ENCODE measurements at regions not wholly inside any gene's neighbourhood (a gene's known extent, or its start where the extent isn't known, plus 50 kb on each side); places are given as distances from the start of the nearest gene placed in this dataset.

GRCh38 chr22:27224485-27225374 is 567.3 kb downstream of the MIAT start:
- DNase-seq (ENCODE audit: low read depth): no peak

DNA sequence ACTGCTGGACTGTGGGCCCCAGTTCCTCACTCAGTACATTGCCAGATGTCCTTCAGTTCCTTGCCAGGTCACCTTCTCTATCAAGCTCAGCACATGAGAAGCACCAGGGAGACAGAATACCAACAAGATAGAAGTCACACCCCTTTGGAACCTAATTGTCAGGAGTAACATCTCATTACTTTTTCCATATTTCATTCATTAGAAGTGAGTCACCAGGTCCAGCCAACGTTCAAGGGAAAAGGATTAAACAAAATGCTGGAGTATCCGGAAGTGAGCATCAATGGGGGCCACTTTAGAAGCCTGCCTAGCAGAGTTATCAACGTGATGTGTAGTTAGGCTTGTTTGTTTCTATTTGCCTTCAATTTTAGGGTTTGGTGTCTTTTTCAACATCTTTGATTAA is 569.3 kb downstream of the MIAT start:
- DNase-seq (ENCODE audit: low read depth): no peak

DNA sequence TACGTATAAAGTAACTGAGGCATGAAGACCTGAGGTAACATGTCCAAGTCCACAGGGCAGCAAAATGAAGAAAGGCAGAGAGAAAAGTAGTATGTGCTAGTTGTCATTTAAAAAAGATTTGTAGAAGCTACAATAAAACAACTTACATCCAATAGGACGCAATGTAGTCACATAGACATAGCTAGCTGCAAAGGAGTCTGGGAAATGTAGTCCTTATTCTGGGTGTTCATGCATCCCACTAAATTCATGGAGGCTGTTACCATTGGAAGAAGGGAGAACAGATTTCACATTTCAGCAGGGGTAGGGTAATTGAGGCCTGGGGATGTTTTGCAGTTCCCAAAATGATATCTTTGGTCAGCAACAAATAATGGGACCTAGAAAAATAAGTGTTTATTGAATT is 571.4 kb downstream of the MIAT start:
- no peak for DNase-seq (ENCODE audit: low read depth)

DNA sequence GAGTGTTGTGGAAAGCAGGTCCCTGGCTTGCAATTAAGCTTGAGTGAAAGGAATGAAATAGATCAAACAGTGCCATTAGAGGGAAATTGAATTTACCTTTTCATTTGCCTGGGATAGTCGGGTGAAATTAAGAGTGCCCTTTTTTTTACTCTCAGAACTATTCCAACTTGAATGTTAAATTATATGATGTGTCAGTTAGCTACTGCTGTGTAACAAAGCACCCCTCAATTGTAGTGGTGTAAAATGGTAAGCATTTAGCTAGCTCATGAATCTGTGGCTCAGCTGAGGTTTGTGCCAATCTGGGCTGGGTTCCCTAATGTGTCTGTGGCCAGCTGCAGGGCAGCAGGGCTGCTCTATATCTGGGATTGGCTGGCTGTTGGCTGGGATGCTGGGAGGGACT is 571.4 kb downstream of the MN1 start:
- DNase-seq (ENCODE audit: low read depth): no peak

GRCh38 chr22:27231266-27231665 is 570.3 kb downstream of the MN1 start:
- DNase-seq (ENCODE audit: low read depth): no peak

DNA sequence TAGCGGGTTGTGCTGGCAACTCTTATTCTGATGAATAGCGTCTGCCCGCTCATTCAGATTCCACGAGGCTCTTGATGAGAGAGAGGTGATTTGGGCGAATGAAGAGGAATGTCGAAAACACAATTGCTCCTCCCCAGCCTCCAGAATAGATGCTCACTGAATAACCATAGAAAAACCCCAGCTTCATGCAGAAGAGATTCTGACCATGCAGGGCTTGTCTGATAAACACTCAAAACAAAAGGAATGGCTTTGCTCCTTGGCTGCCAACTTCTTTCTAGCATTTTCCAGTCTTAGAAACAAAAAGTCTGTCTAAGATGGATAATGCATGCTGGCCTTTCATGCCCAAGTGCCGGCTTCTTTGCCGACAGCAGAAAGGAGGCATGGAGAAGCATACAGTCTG is 569.5 kb downstream of the MN1 start:
- DNase-seq (ENCODE audit: low read depth): no peak

DNA sequence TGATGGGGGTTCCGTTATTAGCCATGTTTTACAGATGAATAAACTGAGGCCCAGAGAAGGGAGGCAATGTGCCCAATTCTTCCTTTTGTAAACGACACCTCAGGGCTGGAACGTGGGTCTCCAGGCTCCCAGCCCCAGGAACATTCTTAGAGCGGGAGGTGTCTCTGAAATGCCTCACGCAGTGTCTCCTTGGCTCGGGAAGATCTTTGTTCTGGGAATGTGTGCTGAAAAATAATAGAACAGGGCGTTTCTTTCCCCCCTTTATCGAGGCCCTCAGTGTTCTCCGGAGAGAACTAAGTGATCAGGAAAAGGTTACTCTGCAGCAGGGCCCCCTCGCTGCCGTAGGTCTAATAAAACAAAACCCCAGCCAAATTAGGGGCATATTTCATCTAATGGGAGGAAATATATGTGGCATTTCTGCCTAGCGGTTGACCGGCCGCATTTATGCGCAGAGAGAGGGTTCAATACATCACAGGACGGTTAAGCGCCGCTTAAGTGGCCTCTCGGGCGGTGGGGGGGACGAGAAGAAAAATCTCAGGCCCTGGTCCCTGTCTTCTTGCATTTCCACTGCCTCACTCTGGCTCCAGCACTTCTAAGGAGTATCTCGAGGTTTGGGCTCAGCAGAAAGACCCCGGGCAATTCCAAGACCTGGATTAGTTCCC is 564.3 kb downstream of the MN1 start:
- no peak for DNase-seq (ENCODE audit: low read depth)

DNA sequence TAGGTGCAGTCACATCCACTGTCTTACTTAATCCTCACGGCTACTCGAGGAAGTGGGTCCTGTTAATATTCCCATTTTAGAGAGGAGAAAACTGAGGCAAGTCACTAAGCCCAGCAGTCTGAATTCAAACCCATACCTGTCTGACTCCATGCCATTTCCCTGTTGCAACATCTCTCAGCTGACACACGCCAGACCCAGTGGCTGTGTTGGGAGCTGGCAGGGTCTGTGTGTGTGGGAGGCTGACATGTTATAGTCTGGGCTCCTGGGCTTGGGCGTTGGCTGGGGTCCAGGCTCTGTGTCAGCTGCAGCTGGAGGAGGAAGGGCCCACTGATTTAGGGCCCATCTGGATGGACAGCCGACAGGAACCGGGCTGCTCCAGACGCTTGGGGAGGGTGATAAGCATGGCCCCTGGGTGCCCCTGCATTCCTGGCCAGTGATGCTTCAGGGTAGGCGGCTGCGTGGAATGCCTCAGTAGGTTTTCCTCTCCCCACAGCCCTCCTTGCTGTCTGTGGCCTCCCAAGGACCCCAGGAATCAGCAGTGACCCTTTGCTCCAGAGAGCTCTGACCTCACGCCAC is 562.5 kb downstream of the MN1 start:
- DNase-seq (ENCODE audit: low read depth): no peak

DNA sequence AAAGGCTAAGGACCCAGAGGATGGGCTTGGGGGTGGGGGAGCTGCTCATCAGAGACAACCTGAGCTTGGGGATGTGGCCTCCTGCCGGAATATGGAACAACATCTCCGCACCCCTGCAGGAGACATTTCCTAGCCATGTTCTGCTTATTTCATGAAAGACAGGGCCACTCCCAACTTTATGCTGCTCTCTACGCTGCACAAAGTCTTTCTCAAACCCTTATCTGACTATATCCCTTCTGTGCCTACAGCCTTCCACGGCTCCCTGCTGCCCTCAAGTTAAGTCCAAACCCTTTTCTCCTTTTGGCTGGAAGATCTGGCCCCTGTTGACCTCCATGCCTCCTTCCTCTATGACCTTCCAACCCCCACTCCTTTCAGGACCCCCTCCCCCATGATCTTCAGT is 562.0 kb downstream of the MN1 start:
- DNase-seq (ENCODE audit: low read depth): no peak

- DNase-seq (ENCODE audit: low read depth): no peak
Measured at GRCh38 chr22:27240298-27241075, 561.1 kb downstream of the MN1 start.

GRCh38 chr22:27241430-27242321 is 559.9 kb downstream of the MN1 start:
- DNase-seq (ENCODE audit: low read depth): no peak

- DNase-seq (ENCODE audit: low read depth): no peak
Measured at GRCh38 chr22:27242474-27242873, 559.1 kb downstream of the MN1 start.

DNA sequence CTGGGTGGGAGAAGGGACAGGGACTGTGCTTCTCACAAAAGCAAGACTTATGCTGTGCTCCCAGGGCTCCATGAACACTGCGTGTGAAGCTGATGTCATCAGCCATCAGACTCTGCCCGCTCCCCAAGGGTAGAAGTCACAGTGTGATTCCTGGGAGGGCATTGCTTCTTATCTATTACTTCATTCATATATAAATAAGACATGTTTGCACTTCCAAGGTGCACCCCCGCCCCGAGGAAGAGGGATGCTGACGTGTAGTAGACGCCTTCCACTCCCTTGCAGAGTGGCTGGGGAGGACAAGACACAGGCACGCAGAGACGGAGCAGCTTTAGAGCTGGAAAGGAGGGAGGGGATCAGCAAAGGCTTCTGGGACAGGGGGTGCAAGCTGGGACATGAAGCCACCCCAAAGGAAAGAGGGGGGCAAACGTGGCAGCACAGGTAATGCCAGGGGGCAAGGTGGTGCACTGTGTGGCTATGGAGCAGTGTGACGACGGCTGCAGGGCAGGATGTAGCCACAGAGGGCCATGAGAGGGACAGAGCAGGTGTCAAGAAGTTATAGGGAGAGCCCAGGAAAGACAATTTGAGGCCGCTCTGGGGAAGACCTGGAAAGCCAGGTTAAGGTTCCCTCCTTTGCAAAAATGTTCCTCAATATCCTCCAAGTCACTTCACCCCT is 558.5 kb downstream of the MN1 start:
- DNase-seq (ENCODE audit: low read depth): no peak

GRCh38 chr22:27244328-27244727 is 557.2 kb downstream of the MN1 start:
- no peak for DNase-seq (ENCODE audit: low read depth)

DNA sequence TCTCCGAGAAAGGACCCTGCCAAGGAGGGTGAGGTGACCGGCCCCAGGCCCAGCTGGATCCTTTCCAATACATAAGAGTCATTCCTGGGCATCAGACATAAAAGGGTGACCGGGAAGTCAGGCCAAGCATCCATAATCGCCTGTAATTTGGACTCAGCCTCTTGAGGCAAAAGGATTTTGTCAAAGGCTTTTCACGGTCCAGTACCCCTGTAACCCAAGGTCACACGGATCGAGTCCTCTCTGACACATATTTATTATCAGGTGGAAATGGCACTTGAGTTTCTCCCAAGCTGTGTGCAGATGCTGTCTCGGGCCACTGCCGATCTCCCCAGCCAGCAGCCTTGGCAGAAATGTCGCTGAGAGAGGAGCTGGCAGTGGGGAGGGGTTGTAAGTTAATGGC is 556.5 kb downstream of the MN1 start:
- no peak for DNase-seq (ENCODE audit: low read depth)

- no peak for DNase-seq (ENCODE audit: low read depth)
Measured at GRCh38 chr22:27246558-27246957, 555.0 kb downstream of the MN1 start.

- no peak for DNase-seq (ENCODE audit: low read depth)
Measured at GRCh38 chr22:27247701-27248434, 553.7 kb downstream of the MN1 start.

DNA sequence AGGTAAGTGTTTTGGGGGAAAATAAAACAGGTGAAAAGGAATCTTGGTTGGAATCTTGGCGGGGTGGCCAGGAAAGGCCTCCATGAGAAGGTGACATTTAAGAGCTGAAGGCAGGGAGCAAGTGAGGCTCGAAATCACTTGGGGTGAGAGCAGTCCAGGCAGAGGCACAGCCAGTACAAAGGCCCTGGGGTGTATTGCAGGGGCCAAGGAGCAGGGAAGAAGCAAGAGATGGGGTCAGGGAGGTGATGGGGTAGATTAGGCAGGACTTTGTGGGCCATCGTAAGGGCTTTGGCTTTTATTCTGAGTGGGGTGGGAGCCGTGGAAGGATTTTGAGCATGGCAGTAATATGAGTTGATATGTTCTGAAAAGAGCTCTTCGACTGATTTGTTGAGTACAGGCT is 551.1 kb downstream of the MN1 start:
- DNase-seq (ENCODE audit: low read depth): no peak

DNA sequence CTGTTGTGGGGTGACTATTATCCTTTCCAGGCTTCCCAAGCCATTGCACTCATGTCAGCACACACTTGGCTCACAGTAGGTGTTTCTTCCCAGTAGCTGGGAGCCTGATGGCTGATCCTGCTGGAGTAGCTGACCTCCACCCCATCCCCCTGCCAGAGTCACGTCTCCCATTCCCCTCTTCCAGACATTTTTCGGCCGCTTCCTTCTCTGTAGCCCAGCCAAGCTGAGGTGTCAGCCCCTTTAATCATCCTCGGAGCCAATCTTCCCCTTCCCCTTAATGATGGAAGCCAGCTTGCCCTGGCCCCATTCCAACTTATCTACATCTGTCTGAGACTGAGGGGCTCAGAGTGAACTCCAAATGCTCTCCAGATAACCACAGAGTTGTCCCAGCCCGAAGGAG is 550.7 kb downstream of the MN1 start:
- DNase-seq (ENCODE audit: low read depth): no peak

GRCh38 chr22:27251563-27251962 is 550.0 kb downstream of the MN1 start:
- DNase-seq (ENCODE audit: low read depth): no peak
